HepG2 (cell line): ENCODE measurements at regions not wholly inside any gene's neighbourhood (a gene's known extent, or its start where the extent isn't known, plus 50 kb on each side); places are given as distances from the start of the nearest gene placed in this dataset.

Experiments
- ATAC-seq: fragments of 200-7000 bp; cut with Tn5 transposase; 3 replicates; pipeline ENCODE4 v1.9.1; 2020; ENCODE audit warnings: mild to moderate bottlenecking, moderate library complexity
- BruUV-seq: library from RNA; stranded (reverse); fragments of 400-500 nt; replicated peaks from 2 replicates; lab custom pipeline; 2021; lab: Mats Ljungman, UMichigan
- CTCF ChIA-PET: fragments of 300-600 bp; formaldehyde crosslinking; extraction: SDS; loops from one replicate; lab custom pipeline; 2021; ENCODE audit warnings: low total read pairs, inconsistent platforms, low intra/inter-chr PET ratio; lab: Yijun Ruan, JAX
- POLR2A ChIA-PET: fragments of 350-600 bp; sonication (Branson Sonifier 250); formaldehyde crosslinking; loops from one replicate; lab custom pipeline; 2020; ENCODE audit warnings: antibody characterized with exemption, inconsistent platforms; lab: Yijun Ruan, JAX
- DNase-seq: peaks from one replicate; pipeline ENCODE4 v3.0.0-alpha.2; 2015; ENCODE audit warnings: low spot score
- FAIRE-seq: peaks from 3 replicates; lab custom pipeline; 2011; peaks lifted over from hg19 to GRCh38; lab: Jason Lieb, UNC
- H2AFZ ChIP-seq: one replicate; pipeline ENCODE4 v1.6.1; 2011; ENCODE audit warnings: low read length, inconsistent platforms
- H3K27ac ChIP-seq: fragments of 300-600 bp; 3 replicates; pipeline ENCODE4 v1.8.0; 2011; ENCODE audit warnings: mixed run types, mild to moderate bottlenecking, mixed read lengths, low read length, inconsistent platforms; ENCODE audit not compliant: insufficient read depth; ENCODE audit errors: extremely low read length
- H3K27me3 ChIP-seq, 2 experiments: fragments of 200-600 bp in 1 of 2; 2 replicates in 1 of 2; 3 replicates in 1 of 2; pipeline versions ENCODE4 v1.6.0 to v1.8.0; 2011; ENCODE audit warnings: low read length in 2 of 2, mild to moderate bottlenecking in 2 of 2, moderate library complexity in 2 of 2, inconsistent platforms in 1 of 2; ENCODE audit not compliant: insufficient read depth in 2 of 2, control insufficient read depth in 1 of 2
- H3K36me3 ChIP-seq, 2 experiments: fragments of 200-600 bp in 1 of 2; replicated peaks in 1 of 2; 2 replicates in 1 of 2; 3 replicates in 1 of 2; pipeline versions ENCODE4 v1.5.1 to v1.8.0; 2011; ENCODE audit warnings: low read length in 2 of 2, inconsistent platforms in 1 of 2; ENCODE audit not compliant: insufficient read depth in 2 of 2, control insufficient read depth in 1 of 2
- H3K4me1 ChIP-seq: 2 replicates; pipeline ENCODE4 v1.5.1; 2012; ENCODE audit warnings: low read length, inconsistent platforms; ENCODE audit not compliant: insufficient read depth
- H3K4me2 ChIP-seq: 2 replicates; pipeline ENCODE4 v1.6.0; 2011; ENCODE audit warnings: low read depth, low read length, inconsistent platforms
- H3K4me3 ChIP-seq, 3 experiments: fragments of 200-600 bp in 1 of 3; sonication (generic), shearing (Covaris generic) in 1 of 3; replicated peaks in 1 of 3; 2 replicates each; pipeline ENCODE4 v1.5.1; 2011 to 2016; ENCODE audit warnings: low read length in 3 of 3, inconsistent platforms in 2 of 3, low read depth in 2 of 3, mild to moderate bottlenecking in 2 of 3, control low read depth in 1 of 3, mixed read lengths in 1 of 3; ENCODE audit not compliant: insufficient read depth in 1 of 3
- H3K79me2 ChIP-seq: one replicate; pipeline ENCODE4 v1.6.1; 2011; ENCODE audit warnings: low read length, inconsistent platforms; ENCODE audit not compliant: insufficient read depth
- H3K9ac ChIP-seq: 2 replicates; pipeline ENCODE4 v1.6.0; 2011; ENCODE audit warnings: mild to moderate bottlenecking, low read depth, low read length, inconsistent platforms; ENCODE audit not compliant: insufficient read depth
- H3K9me3 ChIP-seq: 2 replicates; pipeline ENCODE4 v1.5.1; 2012; ENCODE audit warnings: mild to moderate bottlenecking, low read length
- H4K20me1 ChIP-seq: 2 replicates; pipeline ENCODE4 v1.6.0; 2011; ENCODE audit warnings: inconsistent platforms, mild to moderate bottlenecking, low read length, moderate library complexity; ENCODE audit not compliant: insufficient read depth
- CAMTA2 ChIP-seq: sonication (generic); formaldehyde crosslinking; IDR thresholded peaks from 2 replicates; pipeline ENCODE4 v1.4.0; 2020; ENCODE audit warnings: mild to moderate bottlenecking, missing genetic modification reagents, borderline replicate concordance
- MATR3 ChIP-seq: sonication (generic); formaldehyde crosslinking; IDR thresholded peaks from 2 replicates; pipeline ENCODE4 v1.4.0; 2020; ENCODE audit warnings: missing genetic modification reagents
- NFKBIZ ChIP-seq: IDR thresholded peaks from 2 replicates; pipeline ENCODE4 v1.6.1; 2018; ENCODE audit warnings: missing genetic modification reagents, missing compliant biosample characterization
- POLR2A ChIP-seq, 2 experiments: IDR thresholded peaks; 2 replicates each; pipeline ENCODE4 v1.6.1; 2011; ENCODE audit warnings: low read depth in 2 of 2, low read length in 2 of 2, mild to moderate bottlenecking in 1 of 2, moderate library complexity in 1 of 2; ENCODE audit not compliant: insufficient read depth in 1 of 2
- RBFOX2 ChIP-seq: fragments of 200-400 bp; formaldehyde crosslinking; IDR thresholded peaks from 2 replicates; pipeline ENCODE4 v1.6.1; 2017; ENCODE audit warnings: low read depth, mild to moderate bottlenecking, low read length
- RBM22 ChIP-seq: fragments of 200-400 bp; formaldehyde crosslinking; optimal IDR thresholded peaks from 2 replicates; pipeline ENCODE3; 2017; ENCODE audit warnings: mild to moderate bottlenecking, low read length, moderate library complexity
- whole genome bisulfite sequencing: methylation state at CpG from one replicate; pipeline ENCODE4 v1.1.6; 2017; ENCODE audit warnings: low lambda C conversion rate; 5-methylcytosine and 5-hydroxymethylcytosine counted together
- in situ Hi-C: cut with HindIII; loops from 2 replicates; pipeline ENCODE4 v1.10.0; 2017; ENCODE audit warnings: low pct_unique_long_range_greater_than_20kb; ENCODE audit not compliant: extremely low pct_ligation_motif_present
- intact Hi-C: fragments of 100-400 bp; cut with micrococcal nuclease; formaldehyde crosslinking; loops from one replicate; pipeline ENCODE4 v1.10.0; 2022; ENCODE audit not compliant: unreplicated experiment
- TF ChIP-seq, protein P1 (sequence below), 2 experiments: IDR thresholded peaks; 2 replicates each; pipeline ENCODE4 v1.6.1; 2011 to 2012; ENCODE audit warnings: low read length in 2 of 2, borderline replicate concordance in 1 of 2, low read depth in 1 of 2, mild to moderate bottlenecking in 1 of 2, moderate library complexity in 1 of 2

DNA sequence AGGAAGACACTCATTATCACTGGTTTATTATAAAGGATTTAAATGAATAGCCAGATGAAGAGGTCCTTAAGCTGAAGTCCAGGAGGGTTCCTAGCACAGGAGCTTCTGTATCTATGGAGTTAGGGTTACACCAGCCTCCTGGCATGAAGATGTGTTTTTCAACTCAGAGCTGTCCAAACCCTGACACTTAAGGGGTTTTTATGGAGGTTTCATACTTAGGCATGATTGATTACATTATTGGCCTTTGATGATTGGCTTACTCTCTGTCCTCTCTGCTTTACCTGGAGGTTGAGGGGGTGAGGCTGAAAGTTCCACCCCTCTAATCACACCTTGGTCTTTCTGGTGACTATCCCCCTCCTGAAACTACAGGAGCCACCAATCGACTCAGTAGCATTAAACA, 84.9 kb upstream of the ZNF169 start:
- TF ChIP-seq POLR2A (IDR thresholded peaks at IDR 0.05; ENCODE audit: insufficient read depth in 1 of 2, low read depth in 2 of 2, low read length in 2 of 2) (0 out of 4 replicates have a peak, but pooled peaks of 1 of the 2 experiments have one; percentile 31), NFKBIZ (CRISPR knock-in tag) (no peak)
- Histone ChIP-seq H3K4me1 (peaks cover 96% of the 10 kb centered on the region), H3K9ac (no peak overlapping the region), H3K27ac (no peak overlapping the region), H2AFZ (no peak overlapping the region), H3K4me2 (no peak overlapping the region), H3K9me3 (no peaks in the 10 kb centered on the region), H4K20me1 (peaks cover 97% of the 10 kb centered on the region), H3K79me2 (peaks cover 88% of the 10 kb centered on the region), H3K27me3 (no peaks in the 10 kb centered on the region), H3K4me3 (no peak overlapping the region), H3K36me3 (peaks cover 6 to 24% of the 10 kb centered on the region in 2 experiments; a peak in 4 of 5 replicates)
- FAIRE-seq, result no peak
- ChIA-PET POLR2A (interaction anchor here (0.9 kb wide), 1 partner anchor 9 kb away, joined by 3 read pairs; no protein-coding TSS in a partner anchor), CTCF (no interaction called here)
- BruUV-seq, result no TSS peak
- intact Hi-C loops (no loop called here), in situ Hi-C loops (no loop called here)
- no peak for ATAC-seq
- 86% methylated on average over 1 of the region's 1 CpG for WGBS
- DNase-seq, result no peak

GRCh38 chr9:94175669-94176068, 83.4 kb upstream of the ZNF169 start:
- Histone ChIP-seq H3K4me3 (no peak overlapping the region), H2AFZ (no peak overlapping the region), H3K9me3 (no peaks in the 10 kb centered on the region), H3K9ac (no peak overlapping the region), H3K36me3 (peaks cover 6 to 24% of the 10 kb centered on the region in 2 experiments; a peak in 4 of 5 replicates), H3K4me1 (peaks cover 89% of the 10 kb centered on the region), H3K27me3 (no peaks in the 10 kb centered on the region), H3K4me2 (no peak overlapping the region), H4K20me1 (peaks cover 89% of the 10 kb centered on the region), H3K27ac (no peak overlapping the region), H3K79me2 (peaks cover 75% of the 10 kb centered on the region)
- in situ Hi-C loops, result no loop called here
- WGBS, result 91% methylated on average over 5 of the region's 5 CpGs
- DNase-seq (no peak), ATAC-seq (no peak), FAIRE-seq (no peak)
- BruUV-seq, result no TSS peak
- POLR2A ChIA-PET, result no interaction called here
- CTCF ChIA-PET, result no interaction called here
- TF ChIP-seq RBFOX2 (0 out of 2 replicates have a peak, but pooled peaks have one; percentile 18), MATR3 (CRISPR knock-in tag) (no peak), CAMTA2 (CRISPR knock-in tag) (no peak), RBM22 (peak; percentile 65)
- TF ChIP-seq, protein P1, sequence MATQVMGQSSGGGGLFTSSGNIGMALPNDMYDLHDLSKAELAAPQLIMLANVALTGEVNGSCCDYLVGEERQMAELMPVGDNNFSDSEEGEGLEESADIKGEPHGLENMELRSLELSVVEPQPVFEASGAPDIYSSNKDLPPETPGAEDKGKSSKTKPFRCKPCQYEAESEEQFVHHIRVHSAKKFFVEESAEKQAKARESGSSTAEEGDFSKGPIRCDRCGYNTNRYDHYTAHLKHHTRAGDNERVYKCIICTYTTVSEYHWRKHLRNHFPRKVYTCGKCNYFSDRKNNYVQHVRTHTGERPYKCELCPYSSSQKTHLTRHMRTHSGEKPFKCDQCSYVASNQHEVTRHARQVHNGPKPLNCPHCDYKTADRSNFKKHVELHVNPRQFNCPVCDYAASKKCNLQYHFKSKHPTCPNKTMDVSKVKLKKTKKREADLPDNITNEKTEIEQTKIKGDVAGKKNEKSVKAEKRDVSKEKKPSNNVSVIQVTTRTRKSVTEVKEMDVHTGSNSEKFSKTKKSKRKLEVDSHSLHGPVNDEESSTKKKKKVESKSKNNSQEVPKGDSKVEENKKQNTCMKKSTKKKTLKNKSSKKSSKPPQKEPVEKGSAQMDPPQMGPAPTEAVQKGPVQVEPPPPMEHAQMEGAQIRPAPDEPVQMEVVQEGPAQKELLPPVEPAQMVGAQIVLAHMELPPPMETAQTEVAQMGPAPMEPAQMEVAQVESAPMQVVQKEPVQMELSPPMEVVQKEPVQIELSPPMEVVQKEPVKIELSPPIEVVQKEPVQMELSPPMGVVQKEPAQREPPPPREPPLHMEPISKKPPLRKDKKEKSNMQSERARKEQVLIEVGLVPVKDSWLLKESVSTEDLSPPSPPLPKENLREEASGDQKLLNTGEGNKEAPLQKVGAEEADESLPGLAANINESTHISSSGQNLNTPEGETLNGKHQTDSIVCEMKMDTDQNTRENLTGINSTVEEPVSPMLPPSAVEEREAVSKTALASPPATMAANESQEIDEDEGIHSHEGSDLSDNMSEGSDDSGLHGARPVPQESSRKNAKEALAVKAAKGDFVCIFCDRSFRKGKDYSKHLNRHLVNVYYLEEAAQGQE (IDR thresholded peaks at IDR 0.05; ENCODE audit: borderline replicate concordance in 1 of 2, low read depth in 1 of 2, low read length in 2 of 2), result no peak
- intact Hi-C loops, result no loop called here
